Uterus (tissue), 3 donors: ENCODE measurements at regions not wholly inside any gene's neighbourhood (a gene's known extent, or its start where the extent isn't known, plus 50 kb on each side); places are given as distances from the start of the nearest gene placed in this dataset. TPM values are rescaled to one million over a fixed set of nuclear protein-coding genes. Genes with fewer than 3 reads are reported as not detected.

Experiments
- DNase-seq, 2 donors: peaks; one replicate each; pipeline ENCODE4 v3.0.0-alpha.2; 2019 to 2020
- H3K27ac ChIP-seq, 2 donors: fragments of 200-600 bp; sonication (generic); 1 replicate in 1 of 2; 2 replicates in 1 of 2; pipeline ENCODE4 v1.5.1; 2016 to 2018
- H3K27me3 ChIP-seq, 2 donors: fragments of 200-600 bp; sonication (generic); one replicate each; pipeline ENCODE4 v1.5.1; 2018 to 2019; ENCODE audit warnings: control low read depth in 1 of 2
- H3K36me3 ChIP-seq, 2 donors: fragments of 200-600 bp; sonication (generic); one replicate each; pipeline ENCODE4 v1.5.1; 2019; ENCODE audit warnings: control low read depth in 1 of 2
- H3K4me1 ChIP-seq, 2 donors: fragments of 200-600 bp; sonication (generic); one replicate each; pipeline ENCODE4 v1.5.1; 2018 to 2019; ENCODE audit warnings: control low read depth in 1 of 2
- H3K4me3 ChIP-seq, 2 donors: fragments of 200-600 bp; sonication (generic); 1 replicate in 1 of 2; 2 replicates in 1 of 2; pipeline ENCODE4 v1.5.1; 2018 to 2019; ENCODE audit warnings: mild to moderate bottlenecking in 1 of 2
- H3K9me3 ChIP-seq, 2 donors: fragments of 200-600 bp; sonication (generic); one replicate each; pipeline ENCODE4 v1.5.1; 2019; ENCODE audit warnings: control low read depth in 1 of 2
- CTCF ChIP-seq, 4 experiments: fragments of 200-600 bp in 2 of 4; fragments of 450-650 bp in 2 of 4; sonication (generic) in 2 of 4; IDR thresholded peaks; one replicate each; pipeline ENCODE4 v1.5.1; 2016 to 2019; ENCODE audit warnings: antibody characterized with exemption in 4 of 4, mild to moderate bottlenecking in 2 of 4, moderate library complexity in 1 of 4
- POLR2A ChIP-seq, 2 donors: fragments of 450-650 bp; IDR thresholded peaks; one replicate each; pipeline ENCODE4 v1.6.1; 2016; ENCODE audit warnings: antibody characterized with exemption in 2 of 2, mild to moderate bottlenecking in 1 of 2, moderate library complexity in 1 of 2
- intact Hi-C: fragments of 100-400 bp; cut with DNase I; formaldehyde crosslinking; loops from one replicate; pipeline ENCODE4 v1.15.1; 2023; ENCODE audit warnings: low total_unique reads
- microRNA-seq: library from miRNA; unstranded; fragments of <30 nt; microRNA quantifications from one replicate; pipeline ENCODE4, GENCODE V29; 2016; ENCODE audit warnings: borderline microRNAs expressed, borderline replicate concordance
- small RNA-seq: library from RNA; depleted of rRNA; stranded (forward); fragments of <200 nt; gene quantifications from one replicate; pipeline ENCODE3, GENCODE V24; 2016
- donor health status: DM: yes; HTN: yes; CAD: no.

GRCh38 chr10:43026039-43026973 lies 50.6 kb upstream of the RET start:
- Histone ChIP-seq H3K4me3 (no peak overlapping the region), H3K27me3 (no peaks in the 10 kb centered on the region), H3K4me1 (no peaks in the 10 kb centered on the region), H3K36me3 (no peaks in the 10 kb centered on the region), H3K9me3 (no peaks in the 10 kb centered on the region), H3K27ac (no peak overlapping the region)
- TF ChIP-seq CTCF (IDR thresholded peaks at IDR 0.05), result no peak
- no peak for TF ChIP-seq POLR2A (IDR thresholded peaks at IDR 0.05)
- no peak for DNase-seq
- intact Hi-C loops, result no loop called here

Small RNAs in the stretch of these regions (microRNA-seq; reads per million reads assigned to microRNA genes)
- 1.5 reads per million for gene MIR5100

Small RNAs in the stretch of these regions (small RNA-seq; reads per million reads assigned to genes)
- gene MIR5100, result not detected
